ENCODE measurements at regions not wholly inside any gene's neighbourhood (a gene's known extent, or its start where the extent isn't known, plus 50 kb on each side); places are given as distances from the start of the nearest gene placed in this dataset.

GRCh38 chr3:197424674-197425484, 126.5 kb upstream of the DLG1 start:
- H3K4me1 ChIP-seq (ENCODE audit: insufficient read depth, low read length), result peaks cover 30% of the 10 kb centered on the region
- no peaks in the 10 kb centered on the region for H3K27me3 ChIP-seq (ENCODE audit: control insufficient read depth in 1 of 2, insufficient read depth in 2 of 2, low read length in 2 of 2)
- no peak overlapping the region for H3K4me3 ChIP-seq (replicated peaks in 1 of 3; ENCODE audit: insufficient read depth in 1 of 3, low read depth in 2 of 3, low read length in 3 of 3)
- no peaks in the 10 kb centered on the region for H3K9me3 ChIP-seq (ENCODE audit: low read length)
- CTCF ChIA-PET (ENCODE audit: low intra/inter-chr PET ratio, low total read pairs), result no interaction called here
- no peak overlapping the region for H3K9ac ChIP-seq (ENCODE audit: insufficient read depth, low read depth, low read length)
- H3K4me2 ChIP-seq (ENCODE audit: low read depth, low read length), result no peak overlapping the region
- H2AFZ ChIP-seq (ENCODE audit: low read length), result no peak overlapping the region
- ATAC-seq, result no peak
- in situ Hi-C loops (cut with HindIII; ENCODE audit: extremely low pct_ligation_motif_present, low pct_unique_long_range_greater_than_20kb) (no loop called here), intact Hi-C loops (cut with micrococcal nuclease; ENCODE audit: unreplicated experiment) (loop anchor here (5.0 kb wide), 1 partner anchor 53 kb away; no protein-coding TSS in a partner anchor)
- H3K79me2 ChIP-seq (ENCODE audit: insufficient read depth, low read length), result no peaks in the 10 kb centered on the region
- DNase-seq (ENCODE audit: low spot score), result no peak
- FAIRE-seq, result no peak
- WGBS (ENCODE audit: low lambda C conversion rate), result 62% methylated on average over 13 of the region's 14 CpGs
- no peaks in the 10 kb centered on the region for H3K36me3 ChIP-seq (replicated peaks in 1 of 2; ENCODE audit: control insufficient read depth in 1 of 2, insufficient read depth in 2 of 2, low read length in 2 of 2)
- H3K27ac ChIP-seq (ENCODE audit: extremely low read length, insufficient read depth, low read length), result no peak overlapping the region
- BruUV-seq (replicated peaks), result no TSS peak
- POLR2A ChIA-PET, result no interaction called here
- no peaks in the 10 kb centered on the region for H4K20me1 ChIP-seq (ENCODE audit: insufficient read depth, low read length)
- TF ChIP-seq IRX3 (CRISPR knock-in tag; IDR thresholded peaks at IDR 0.05; ENCODE audit: borderline replicate concordance, low read depth) (no peak), TCF7L2 (IDR thresholded peaks at IDR 0.05; ENCODE audit: low read depth, low read length) (no peak), CEBPG (CRISPR knock-in tag; IDR thresholded peaks at IDR 0.05) (no peak), ZNF468 (CRISPR knock-in tag; IDR thresholded peaks at IDR 0.05) (no peak), UBTF (CRISPR knock-in tag; IDR thresholded peaks at IDR 0.05) (no peak), SRSF4 (IDR thresholded peaks at IDR 0.05; ENCODE audit: low read depth, low read length, poor library complexity, severe bottlenecking) (no peak), ZFP91 (CRISPR knock-in tag; IDR thresholded peaks at IDR 0.05; ENCODE audit: borderline replicate concordance) (no peak), GABPB1 (CRISPR knock-in tag; IDR thresholded peaks at IDR 0.05) (no peak), TSC22D2 (CRISPR knock-in tag; IDR thresholded peaks at IDR 0.05; ENCODE audit: borderline replicate concordance) (no peak), TMF1 (CRISPR knock-in tag; IDR thresholded peaks at IDR 0.05; ENCODE audit: low read depth) (no peak), SMC3 (IDR thresholded peaks at IDR 0.05; ENCODE audit: low read length) (no peak), RERE (CRISPR knock-in tag; IDR thresholded peaks at IDR 0.05; ENCODE audit: low read depth) (no peak)
- TF ChIP-seq, protein P1, sequence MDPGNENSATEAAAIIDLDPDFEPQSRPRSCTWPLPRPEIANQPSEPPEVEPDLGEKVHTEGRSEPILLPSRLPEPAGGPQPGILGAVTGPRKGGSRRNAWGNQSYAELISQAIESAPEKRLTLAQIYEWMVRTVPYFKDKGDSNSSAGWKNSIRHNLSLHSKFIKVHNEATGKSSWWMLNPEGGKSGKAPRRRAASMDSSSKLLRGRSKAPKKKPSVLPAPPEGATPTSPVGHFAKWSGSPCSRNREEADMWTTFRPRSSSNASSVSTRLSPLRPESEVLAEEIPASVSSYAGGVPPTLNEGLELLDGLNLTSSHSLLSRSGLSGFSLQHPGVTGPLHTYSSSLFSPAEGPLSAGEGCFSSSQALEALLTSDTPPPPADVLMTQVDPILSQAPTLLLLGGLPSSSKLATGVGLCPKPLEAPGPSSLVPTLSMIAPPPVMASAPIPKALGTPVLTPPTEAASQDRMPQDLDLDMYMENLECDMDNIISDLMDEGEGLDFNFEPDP (CRISPR knock-in tag; conservative IDR thresholded peaks at IDR 0.05), result no peak

Data from HepG2 (cell line).